Sigmoid colon (tissue), 6 donors: ENCODE measurements at regions not wholly inside any gene's neighbourhood (a gene's known extent, or its start where the extent isn't known, plus 50 kb on each side); places are given as distances from the start of the nearest gene placed in this dataset.

ENCODE experiments used
- DNase-seq: peaks from one replicate; pipeline ENCODE4 v3.0.0-alpha.2; 2019
- H3K27ac ChIP-seq, 4 donors: fragments of 200-600 bp; sonication (generic); one replicate each; pipeline ENCODE4 v1.5.1; 2016 to 2019; ENCODE audit warnings: mild to moderate bottlenecking in 1 of 4
- H3K27me3 ChIP-seq, 3 donors: fragments of 200-600 bp; sonication (generic); one replicate each; pipeline ENCODE4 v1.5.1; 2019; ENCODE audit warnings: mild to moderate bottlenecking in 1 of 3
- H3K36me3 ChIP-seq, 4 donors: fragments of 200-600 bp; sonication (generic); one replicate each; pipeline ENCODE4 v1.5.1; 2016 to 2019
- H3K4me1 ChIP-seq, 4 donors: fragments of 200-600 bp; sonication (generic); one replicate each; pipeline ENCODE4 v1.5.1; 2017 to 2019
- H3K4me3 ChIP-seq, 4 donors: fragments of 200-600 bp; sonication (generic); one replicate each; pipeline ENCODE4 v1.5.1; 2017 to 2019; ENCODE audit warnings: mild to moderate bottlenecking in 2 of 4, moderate library complexity in 1 of 4
- H3K9me3 ChIP-seq, 4 donors: fragments of 200-600 bp in 3 of 4; sonication (generic) in 3 of 4; one replicate each; pipeline versions ENCODE4 v1.5.1 to v1.6.1; 2013 to 2019
- POLR2A ChIP-seq, 2 donors: fragments of 450-650 bp; IDR thresholded peaks; one replicate each; pipeline ENCODE4 v1.6.1; 2016; ENCODE audit warnings: antibody characterized with exemption in 2 of 2, mild to moderate bottlenecking in 2 of 2, moderate library complexity in 2 of 2
- WGBS, 2 donors: extraction: QIAGEN DNeasy Blood & Tissue Kit; methylation state at CpG; one replicate each; pipeline ENCODE4 v1.1.7; 2013; 5-methylcytosine and 5-hydroxymethylcytosine counted together
- intact Hi-C: fragments of 100-400 bp; cut with DNase I; formaldehyde crosslinking; loops from one replicate; pipeline ENCODE4 v1.15.1; 2023
- small RNA-seq, 3 donors: library from RNA; depleted of rRNA; stranded (forward); fragments of <200 nt; gene quantifications; one replicate each; pipeline ENCODE3, GENCODE V24; 2016
- donor health status: healthy with polysubstance abuse.
- donor health status: healthy.

GRCh38 chr12:30805959-30806358, 51.2 kb upstream of the CAPRIN2 start:
- Histone ChIP-seq H3K9me3 (no peaks in the 10 kb centered on the region), H3K4me3 (no peak overlapping the region), H3K4me1 (peaks cover 0 to 4% (median 2%) of the 10 kb centered on the region in 4 donors), H3K27ac (no peak overlapping the region), H3K36me3 (no peaks in the 10 kb centered on the region), H3K27me3 (peaks cover 0 to 4% (median 0%) of the 10 kb centered on the region in 3 donors)
- 53 to 74% methylated on average over 1 of the region's 1 CpG for WGBS, 2 donors
- intact Hi-C loops, result loop anchor here (2.0 to 10.0 kb wide), 3 partner anchors 51 to 1731 kb away; partner anchors contain the start of genes CAPRIN2 and IPO8
- TF ChIP-seq POLR2A (IDR thresholded peaks at IDR 0.05), result no peak
- no peak for DNase-seq

Small RNAs in the stretch of these regions (small RNA-seq; reads per million reads assigned to genes)
- 0 reads per million in 3 donors for gene PPIAP44
